ENCODE measurements at regions not wholly inside any gene's neighbourhood (a gene's known extent, or its start where the extent isn't known, plus 50 kb on each side); places are given as distances from the start of the nearest gene placed in this dataset.

DNA sequence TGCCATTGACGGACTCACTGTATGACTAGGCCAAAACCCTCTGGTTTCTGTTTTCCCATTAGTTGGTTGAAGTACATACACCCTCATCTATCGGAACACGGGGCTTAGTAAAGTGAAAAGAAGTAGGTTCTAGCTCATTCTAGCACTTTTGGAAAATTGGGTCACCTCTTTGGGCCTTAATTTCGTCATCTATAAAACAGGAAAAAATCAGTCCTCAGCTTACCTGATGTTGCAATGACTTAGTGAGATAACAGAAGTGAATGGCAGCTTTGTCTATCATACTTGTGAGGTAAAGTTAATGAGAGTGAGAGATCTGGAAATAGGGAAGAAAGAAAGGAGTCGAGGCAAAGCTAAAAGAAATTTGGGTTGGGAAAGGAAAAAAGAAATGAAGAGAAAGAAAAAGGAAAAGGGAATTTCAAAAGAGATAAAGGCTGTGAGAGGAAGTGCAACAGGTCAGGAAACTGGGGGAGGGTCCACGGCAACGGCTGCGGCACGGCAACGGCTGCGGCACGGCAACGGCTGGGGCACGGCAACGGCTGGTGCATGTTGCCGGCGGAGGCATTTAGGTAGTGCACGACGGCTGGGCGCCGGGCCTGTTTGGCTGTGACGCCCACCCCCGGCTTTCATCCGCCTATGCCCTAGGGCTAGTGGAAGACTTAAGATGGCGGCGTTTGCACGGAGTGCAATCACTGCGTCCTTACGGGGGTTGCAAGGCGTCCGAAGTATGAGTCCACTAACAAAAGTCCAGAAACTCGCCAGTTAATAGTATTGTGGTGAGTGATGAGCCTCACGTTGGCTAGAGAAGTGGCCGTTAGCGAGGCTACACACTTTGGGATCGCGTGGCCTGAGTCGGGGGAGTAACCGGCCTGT lies 91.4 kb upstream of the XIST start (continued):
- TF ChIP-seq EGR2 (tag by site-specific recombination; IDR thresholded peaks at IDR 0.05; ENCODE audit: low read depth) (peak; percentile 98), ZNF133 (tag by site-specific recombination; IDR thresholded peaks at IDR 0.05) (peak; percentile 76), ZXDB (tag by site-specific recombination; IDR thresholded peaks at IDR 0.05) (peak; percentile 100), ZNF416 (tag by site-specific recombination; IDR thresholded peaks at IDR 0.05) (peak; percentile 74), ZNF830 (tag by site-specific recombination; IDR thresholded peaks at IDR 0.05; ENCODE audit: low read depth) (no peak), ZNF341 (tag by site-specific recombination; IDR thresholded peaks at IDR 0.05; ENCODE audit: low read depth) (peak; percentile 100), ZNF169 (tag by site-specific recombination; IDR thresholded peaks at IDR 0.05) (no peak), ZNF366 (tag by site-specific recombination; conservative IDR thresholded peaks at IDR 0.05) (peak; percentile 95), ZNF555 (tag by site-specific recombination; conservative IDR thresholded peaks at IDR 0.05) (0 out of 2 replicates have a peak, but pooled peaks have one; percentile 13), KLF7 (tag by site-specific recombination; IDR thresholded peaks at IDR 0.05; ENCODE audit: borderline replicate concordance) (peak; percentile 100), ZNF16 (tag by site-specific recombination; IDR thresholded peaks at IDR 0.05; ENCODE audit: low read depth) (peak; percentile 76), ZNF629 (tag by site-specific recombination; IDR thresholded peaks at IDR 0.05) (peak; percentile 97), ZNF626 (tag by site-specific recombination; IDR thresholded peaks at IDR 0.05) (peak; percentile 100), HOXD13 (CRISPR knock-in tag; IDR thresholded peaks at IDR 0.05; ENCODE audit: borderline replicate concordance) (peak; percentile 87), ZNF654 (tag by site-specific recombination; IDR thresholded peaks at IDR 0.05; ENCODE audit: low read depth) (peak; percentile 20; the same call in 1 of the 2 replicates), ZNF202 (tag by site-specific recombination; IDR thresholded peaks at IDR 0.05; ENCODE audit: borderline replicate concordance) (no peak), SALL2 (tag by site-specific recombination; IDR thresholded peaks at IDR 0.05; ENCODE audit: borderline replicate concordance) (no peak; the same call in none of the 2 replicates), ZNF221 (tag by site-specific recombination; IDR thresholded peaks at IDR 0.05; ENCODE audit: borderline replicate concordance) (peak; percentile 100), ZNF791 (tag by site-specific recombination; IDR thresholded peaks at IDR 0.05) (peak; percentile 78), ZNF670 (tag by site-specific recombination; IDR thresholded peaks at IDR 0.05; ENCODE audit: low read depth) (peak; percentile 82; the same call in 1 of the 2 replicates), ZNF112 (tag by site-specific recombination; IDR thresholded peaks at IDR 0.05) (no peak), ZNF274 (IDR thresholded peaks at IDR 0.05; ENCODE audit: low read length) (no peak), ZNF274 (tag by site-specific recombination; IDR thresholded peaks at IDR 0.05; ENCODE audit: borderline replicate concordance) (no peak; the same call in 1 of the 2 replicates), ZNF248 (tag by site-specific recombination; IDR thresholded peaks at IDR 0.05) (no peak), GLIS2 (tag by site-specific recombination; IDR thresholded peaks at IDR 0.05) (peak; percentile 97), ZBTB48 (tag by site-specific recombination; IDR thresholded peaks at IDR 0.05) (peak; percentile 96), ZNF302 (tag by site-specific recombination; IDR thresholded peaks at IDR 0.05; ENCODE audit: low read depth) (peak; percentile 98)
- TF ChIP-seq, protein P1, sequence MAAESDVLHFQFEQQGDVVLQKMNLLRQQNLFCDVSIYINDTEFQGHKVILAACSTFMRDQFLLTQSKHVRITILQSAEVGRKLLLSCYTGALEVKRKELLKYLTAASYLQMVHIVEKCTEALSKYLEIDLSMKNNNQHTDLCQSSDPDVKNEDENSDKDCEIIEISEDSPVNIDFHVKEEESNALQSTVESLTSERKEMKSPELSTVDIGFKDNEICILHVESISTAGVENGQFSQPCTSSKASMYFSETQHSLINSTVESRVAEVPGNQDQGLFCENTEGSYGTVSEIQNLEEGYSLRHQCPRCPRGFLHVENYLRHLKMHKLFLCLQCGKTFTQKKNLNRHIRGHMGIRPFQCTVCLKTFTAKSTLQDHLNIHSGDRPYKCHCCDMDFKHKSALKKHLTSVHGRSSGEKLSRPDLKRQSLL (tag by site-specific recombination; IDR thresholded peaks at IDR 0.05): peak; percentile 87
- TF ChIP-seq, protein P2, sequence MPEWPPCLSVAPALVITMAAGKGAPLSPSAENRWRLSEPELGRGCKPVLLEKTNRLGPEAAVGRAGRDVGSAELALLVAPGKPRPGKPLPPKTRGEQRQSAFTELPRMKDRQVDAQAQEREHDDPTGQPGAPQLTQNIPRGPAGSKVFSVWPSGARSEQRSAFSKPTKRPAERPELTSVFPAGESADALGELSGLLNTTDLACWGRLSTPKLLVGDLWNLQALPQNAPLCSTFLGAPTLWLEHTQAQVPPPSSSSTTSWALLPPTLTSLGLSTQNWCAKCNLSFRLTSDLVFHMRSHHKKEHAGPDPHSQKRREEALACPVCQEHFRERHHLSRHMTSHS (tag by site-specific recombination; IDR thresholded peaks at IDR 0.05): peak; percentile 83; the same call in 1 of the 2 replicates
- TF ChIP-seq, protein P3, sequence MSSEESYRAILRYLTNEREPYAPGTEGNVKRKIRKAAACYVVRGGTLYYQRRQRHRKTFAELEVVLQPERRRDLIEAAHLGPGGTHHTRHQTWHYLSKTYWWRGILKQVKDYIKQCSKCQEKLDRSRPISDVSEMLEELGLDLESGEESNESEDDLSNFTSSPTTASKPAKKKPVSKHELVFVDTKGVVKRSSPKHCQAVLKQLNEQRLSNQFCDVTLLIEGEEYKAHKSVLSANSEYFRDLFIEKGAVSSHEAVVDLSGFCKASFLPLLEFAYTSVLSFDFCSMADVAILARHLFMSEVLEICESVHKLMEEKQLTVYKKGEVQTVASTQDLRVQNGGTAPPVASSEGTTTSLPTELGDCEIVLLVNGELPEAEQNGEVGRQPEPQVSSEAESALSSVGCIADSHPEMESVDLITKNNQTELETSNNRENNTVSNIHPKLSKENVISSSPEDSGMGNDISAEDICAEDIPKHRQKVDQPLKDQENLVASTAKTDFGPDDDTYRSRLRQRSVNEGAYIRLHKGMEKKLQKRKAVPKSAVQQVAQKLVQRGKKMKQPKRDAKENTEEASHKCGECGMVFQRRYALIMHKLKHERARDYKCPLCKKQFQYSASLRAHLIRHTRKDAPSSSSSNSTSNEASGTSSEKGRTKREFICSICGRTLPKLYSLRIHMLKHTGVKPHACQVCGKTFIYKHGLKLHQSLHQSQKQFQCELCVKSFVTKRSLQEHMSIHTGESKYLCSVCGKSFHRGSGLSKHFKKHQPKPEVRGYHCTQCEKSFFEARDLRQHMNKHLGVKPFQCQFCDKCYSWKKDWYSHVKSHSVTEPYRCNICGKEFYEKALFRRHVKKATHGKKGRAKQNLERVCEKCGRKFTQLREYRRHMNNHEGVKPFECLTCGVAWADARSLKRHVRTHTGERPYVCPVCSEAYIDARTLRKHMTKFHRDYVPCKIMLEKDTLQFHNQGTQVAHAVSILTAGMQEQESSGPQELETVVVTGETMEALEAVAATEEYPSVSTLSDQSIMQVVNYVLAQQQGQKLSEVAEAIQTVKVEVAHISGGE (tag by site-specific recombination; conservative IDR thresholded peaks at IDR 0.05; ENCODE audit: low read depth): peak; percentile 100
- TF ChIP-seq, protein P4, sequence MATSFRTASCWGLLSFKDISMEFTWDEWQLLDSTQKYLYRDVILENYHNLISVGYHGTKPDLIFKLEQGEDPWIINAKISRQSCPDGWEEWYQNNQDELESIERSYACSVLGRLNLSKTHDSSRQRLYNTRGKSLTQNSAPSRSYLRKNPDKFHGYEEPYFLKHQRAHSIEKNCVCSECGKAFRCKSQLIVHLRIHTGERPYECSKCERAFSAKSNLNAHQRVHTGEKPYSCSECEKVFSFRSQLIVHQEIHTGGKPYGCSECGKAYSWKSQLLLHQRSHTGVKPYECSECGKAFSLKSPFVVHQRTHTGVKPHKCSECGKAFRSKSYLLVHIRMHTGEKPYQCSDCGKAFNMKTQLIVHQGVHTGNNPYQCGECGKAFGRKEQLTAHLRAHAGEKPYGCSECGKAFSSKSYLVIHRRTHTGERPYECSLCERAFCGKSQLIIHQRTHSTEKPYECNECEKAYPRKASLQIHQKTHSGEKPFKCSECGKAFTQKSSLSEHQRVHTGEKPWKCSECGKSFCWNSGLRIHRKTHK (tag by site-specific recombination; IDR thresholded peaks at IDR 0.05): no peak
- TF ChIP-seq, protein P5, sequence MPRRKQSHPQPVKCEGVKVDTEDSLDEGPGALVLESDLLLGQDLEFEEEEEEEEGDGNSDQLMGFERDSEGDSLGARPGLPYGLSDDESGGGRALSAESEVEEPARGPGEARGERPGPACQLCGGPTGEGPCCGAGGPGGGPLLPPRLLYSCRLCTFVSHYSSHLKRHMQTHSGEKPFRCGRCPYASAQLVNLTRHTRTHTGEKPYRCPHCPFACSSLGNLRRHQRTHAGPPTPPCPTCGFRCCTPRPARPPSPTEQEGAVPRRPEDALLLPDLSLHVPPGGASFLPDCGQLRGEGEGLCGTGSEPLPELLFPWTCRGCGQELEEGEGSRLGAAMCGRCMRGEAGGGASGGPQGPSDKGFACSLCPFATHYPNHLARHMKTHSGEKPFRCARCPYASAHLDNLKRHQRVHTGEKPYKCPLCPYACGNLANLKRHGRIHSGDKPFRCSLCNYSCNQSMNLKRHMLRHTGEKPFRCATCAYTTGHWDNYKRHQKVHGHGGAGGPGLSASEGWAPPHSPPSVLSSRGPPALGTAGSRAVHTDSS (tag by site-specific recombination; IDR thresholded peaks at IDR 0.05): peak; percentile 69

Data from HEK293 (cell line).